ENCODE measurements at regions not wholly inside any gene's neighbourhood (a gene's known extent, or its start where the extent isn't known, plus 50 kb on each side); places are given as distances from the start of the nearest gene placed in this dataset.

- no peaks in the 10 kb centered on the region for H3K4me1 ChIP-seq (ENCODE audit: insufficient read depth, low read length)
- no peak overlapping the region for H2AFZ ChIP-seq (ENCODE audit: low read length)
- no peak for DNase-seq (ENCODE audit: insufficient read length, low spot score, missing footprints)
- H3K27me3 ChIP-seq (ENCODE audit: insufficient read depth, low read length), result no peaks in the 10 kb centered on the region
- H4K20me1 ChIP-seq (ENCODE audit: insufficient read depth, low read length), result no peaks in the 10 kb centered on the region
- H3K36me3 ChIP-seq (ENCODE audit: insufficient read depth, low read length), result no peaks in the 10 kb centered on the region
- H3K4me3 ChIP-seq (ENCODE audit: insufficient read depth, low read length), result no peak overlapping the region
- no peaks in the 10 kb centered on the region for H3K79me2 ChIP-seq (ENCODE audit: insufficient read depth, low read length)
- no peak overlapping the region for H3K27ac ChIP-seq (ENCODE audit: low read depth, low read length)
- no peak for TF ChIP-seq CTCF (IDR thresholded peaks at IDR 0.05; ENCODE audit: extremely low read depth, low read depth, low read length)
- no peak overlapping the region for H3K4me2 ChIP-seq (ENCODE audit: insufficient read depth, low read length)
- H3K9me3 ChIP-seq (ENCODE audit: low read depth, low read length), result no peaks in the 10 kb centered on the region
These were observed 929.6 kb downstream of the EPHA3 start for GRCh38 chr3:90036939-90037469.

- Histone ChIP-seq H4K20me1 (ENCODE audit: insufficient read depth, low read length) (no peaks in the 10 kb centered on the region), H2AFZ (ENCODE audit: low read length) (no peak overlapping the region), H3K27me3 (ENCODE audit: insufficient read depth, low read length) (no peaks in the 10 kb centered on the region), H3K4me1 (ENCODE audit: insufficient read depth, low read length) (no peaks in the 10 kb centered on the region), H3K27ac (ENCODE audit: low read depth, low read length) (no peak overlapping the region), H3K36me3 (ENCODE audit: insufficient read depth, low read length) (no peaks in the 10 kb centered on the region), H3K9me3 (ENCODE audit: low read depth, low read length) (no peaks in the 10 kb centered on the region), H3K79me2 (ENCODE audit: insufficient read depth, low read length) (no peaks in the 10 kb centered on the region), H3K4me3 (ENCODE audit: insufficient read depth, low read length) (no peak overlapping the region), H3K4me2 (ENCODE audit: insufficient read depth, low read length) (no peak overlapping the region)
- no peak for TF ChIP-seq CTCF (IDR thresholded peaks at IDR 0.05; ENCODE audit: extremely low read depth, low read depth, low read length)
- DNase-seq (ENCODE audit: insufficient read length, low spot score, missing footprints), result no peak
These were observed 932.6 kb downstream of the EPHA3 start for GRCh38 chr3:90039994-90040393.

DNA sequence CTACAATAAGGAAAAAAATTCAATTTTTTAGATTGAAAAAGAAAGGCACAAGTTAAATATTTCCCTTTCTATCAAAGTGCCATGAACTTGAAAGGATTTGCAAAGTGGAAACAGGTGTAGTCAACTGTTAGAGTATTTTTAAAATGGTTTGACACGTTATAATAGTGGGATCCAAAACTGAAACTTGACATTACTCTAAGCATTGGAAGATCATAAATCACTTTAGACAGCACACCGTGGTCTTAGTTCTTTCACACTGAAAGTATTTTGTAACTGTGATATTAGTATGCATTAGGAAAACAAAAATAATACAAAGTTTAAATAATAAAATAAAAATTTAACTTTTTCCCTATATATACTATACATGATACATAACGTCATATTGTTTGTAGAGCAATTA, 933.1 kb downstream of the EPHA3 start:
- Histone ChIP-seq H3K4me3 (ENCODE audit: insufficient read depth, low read length) (no peak overlapping the region), H3K4me1 (ENCODE audit: insufficient read depth, low read length) (no peaks in the 10 kb centered on the region), H2AFZ (ENCODE audit: low read length) (no peak overlapping the region), H3K4me2 (ENCODE audit: insufficient read depth, low read length) (no peak overlapping the region), H3K36me3 (ENCODE audit: insufficient read depth, low read length) (no peaks in the 10 kb centered on the region), H3K27ac (ENCODE audit: low read depth, low read length) (no peak overlapping the region), H3K9me3 (ENCODE audit: low read depth, low read length) (no peaks in the 10 kb centered on the region), H3K79me2 (ENCODE audit: insufficient read depth, low read length) (no peaks in the 10 kb centered on the region), H4K20me1 (ENCODE audit: insufficient read depth, low read length) (no peaks in the 10 kb centered on the region), H3K27me3 (ENCODE audit: insufficient read depth, low read length) (no peaks in the 10 kb centered on the region)
- no peak for TF ChIP-seq CTCF (IDR thresholded peaks at IDR 0.05; ENCODE audit: extremely low read depth, low read depth, low read length)
- no peak for DNase-seq (ENCODE audit: insufficient read length, low spot score, missing footprints)

- H3K4me1 ChIP-seq (ENCODE audit: insufficient read depth, low read length), result no peaks in the 10 kb centered on the region
- no peak overlapping the region for H3K27ac ChIP-seq (ENCODE audit: low read depth, low read length)
- TF ChIP-seq CTCF (IDR thresholded peaks at IDR 0.05; ENCODE audit: extremely low read depth, low read depth, low read length), result no peak
- no peak overlapping the region for H3K4me3 ChIP-seq (ENCODE audit: insufficient read depth, low read length)
- no peaks in the 10 kb centered on the region for H4K20me1 ChIP-seq (ENCODE audit: insufficient read depth, low read length)
- H3K27me3 ChIP-seq (ENCODE audit: insufficient read depth, low read length), result no peaks in the 10 kb centered on the region
- no peak overlapping the region for H3K4me2 ChIP-seq (ENCODE audit: insufficient read depth, low read length)
- no peak overlapping the region for H2AFZ ChIP-seq (ENCODE audit: low read length)
- H3K36me3 ChIP-seq (ENCODE audit: insufficient read depth, low read length), result no peaks in the 10 kb centered on the region
- H3K79me2 ChIP-seq (ENCODE audit: insufficient read depth, low read length), result no peaks in the 10 kb centered on the region
- no peak for DNase-seq (ENCODE audit: insufficient read length, low spot score, missing footprints)
- no peaks in the 10 kb centered on the region for H3K9me3 ChIP-seq (ENCODE audit: low read depth, low read length)
These were observed 934.6 kb downstream of the EPHA3 start for GRCh38 chr3:90041995-90042394.

Data from osteoblast (primary cell).